Mucosa of rectum (tissue), 2 donors: ENCODE measurements at regions not wholly inside any gene's neighbourhood (a gene's known extent, or its start where the extent isn't known, plus 50 kb on each side); places are given as distances from the start of the nearest gene placed in this dataset.

Experiments
- H3K27ac ChIP-seq, 2 donors: one replicate each; pipeline ENCODE4 v1.7.0; 2013; ENCODE audit warnings: inconsistent platforms in 2 of 2, low read depth in 2 of 2, low read length in 2 of 2
- H3K27me3 ChIP-seq, 2 donors: one replicate each; pipeline ENCODE4 v1.7.0; 2013; ENCODE audit warnings: low read length in 2 of 2; ENCODE audit not compliant: control insufficient read depth in 2 of 2, insufficient read depth in 2 of 2
- H3K36me3 ChIP-seq, 2 donors: one replicate each; pipeline ENCODE4 v1.7.0; 2013; ENCODE audit warnings: low read length in 2 of 2; ENCODE audit not compliant: control insufficient read depth in 2 of 2, insufficient read depth in 2 of 2
- H3K4me1 ChIP-seq, 2 donors: one replicate each; pipeline ENCODE4 v1.7.0; 2013; ENCODE audit warnings: low read length in 2 of 2, mild to moderate bottlenecking in 1 of 2; ENCODE audit not compliant: control insufficient read depth in 2 of 2, insufficient read depth in 2 of 2
- H3K4me3 ChIP-seq, 2 donors: one replicate each; pipeline ENCODE4 v1.7.0; 2013; ENCODE audit warnings: low read length in 2 of 2
- H3K9ac ChIP-seq, 2 donors: one replicate each; pipeline ENCODE4 v1.7.0; 2013; ENCODE audit warnings: low read length in 2 of 2, low read depth in 1 of 2, mild to moderate bottlenecking in 1 of 2
- H3K9me3 ChIP-seq, 2 donors: one replicate each; pipeline ENCODE4 v1.7.0; 2013; ENCODE audit warnings: low read length in 2 of 2; ENCODE audit not compliant: control insufficient read depth in 2 of 2
- donor health status: healthy.
- donor health status: Normal muscosa, but diverticular disease.

GRCh38 chr13:26952551-26953143, 192.1 kb upstream of the GPR12 start:
- Histone ChIP-seq H3K9ac (peak overlapping the region in 1 of 2 donors; percentile 62), H3K27ac (peak overlapping the region; percentile 92 to 98), H3K4me1 (peaks cover 61 to 77% of the 10 kb centered on the region in 2 donors)

GRCh38 chr13:26951581-26952177, 191.1 kb upstream of the GPR12 start:
- H3K9me3 ChIP-seq = no peaks in the 10 kb centered on the region
- H3K4me3 ChIP-seq = peak overlapping the region; percentile 4 to 28
- H3K9ac ChIP-seq = peak overlapping the region; percentile 63 to 72
- peak overlapping the region; percentile 92 to 98 for H3K27ac ChIP-seq
- H3K4me1 ChIP-seq = peaks cover 55 to 68% of the 10 kb centered on the region in 2 donors
- no peaks in the 10 kb centered on the region for H3K36me3 ChIP-seq
- no peaks in the 10 kb centered on the region for H3K27me3 ChIP-seq

More at GRCh38 chr13:26952551-26953143, 192.1 kb upstream of the GPR12 start:
- Histone ChIP-seq H3K4me3 (no peak overlapping the region), H3K9me3 (no peaks in the 10 kb centered on the region), H3K27me3 (no peaks in the 10 kb centered on the region), H3K36me3 (no peaks in the 10 kb centered on the region)

DNA sequence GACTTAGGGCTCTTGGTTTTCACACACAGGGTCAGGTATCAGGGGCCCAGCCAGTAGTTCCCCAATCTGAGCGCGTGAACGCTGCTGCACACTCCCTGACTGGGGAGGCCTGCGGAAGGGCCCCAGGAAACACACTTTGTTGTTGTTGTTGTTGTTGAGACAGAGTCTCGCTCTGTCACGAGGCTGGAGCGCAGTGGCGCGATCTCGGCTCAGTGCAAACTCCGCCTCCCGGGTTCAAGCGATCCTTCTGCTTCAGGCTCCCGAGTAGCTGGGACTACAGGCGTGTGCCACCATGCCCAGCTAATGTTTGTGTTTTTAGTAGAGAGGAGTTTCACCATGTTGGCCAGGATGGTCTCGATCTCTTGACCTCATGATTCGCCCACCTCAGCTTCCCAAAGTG, 190.4 kb upstream of the GPR12 start:
- no peaks in the 10 kb centered on the region for H3K36me3 ChIP-seq
- no peaks in the 10 kb centered on the region for H3K9me3 ChIP-seq
- peak overlapping the region in 1 of 2 donors; percentile 28 for H3K4me3 ChIP-seq
- peak overlapping the region; percentile 92 to 98 for H3K27ac ChIP-seq
- no peaks in the 10 kb centered on the region for H3K27me3 ChIP-seq
- peak overlapping the region; percentile 63 to 72 for H3K9ac ChIP-seq
- peaks cover 53 to 63% of the 10 kb centered on the region in 2 donors for H3K4me1 ChIP-seq

GRCh38 chr13:26950546-26950945, 190.0 kb upstream of the GPR12 start:
- peaks cover 53 to 59% of the 10 kb centered on the region in 2 donors for H3K4me1 ChIP-seq
- H3K36me3 ChIP-seq = no peaks in the 10 kb centered on the region
- H3K4me3 ChIP-seq = peak overlapping the region; percentile 2 to 16
- peak overlapping the region; percentile 63 to 72 for H3K9ac ChIP-seq
- no peaks in the 10 kb centered on the region for H3K9me3 ChIP-seq
- H3K27ac ChIP-seq = peak overlapping the region; percentile 92 to 98
- no peaks in the 10 kb centered on the region for H3K27me3 ChIP-seq

- H3K9me3 ChIP-seq = no peaks in the 10 kb centered on the region
- H3K4me1 ChIP-seq = peaks cover 47 to 52% of the 10 kb centered on the region in 2 donors
- H3K27ac ChIP-seq = peak overlapping the region; percentile 92 to 98
- H3K36me3 ChIP-seq = no peaks in the 10 kb centered on the region
- H3K27me3 ChIP-seq = no peaks in the 10 kb centered on the region
- H3K9ac ChIP-seq = peak overlapping the region in 1 of 2 donors; percentile 72
- peak overlapping the region; percentile 2 to 22 for H3K4me3 ChIP-seq
Measured at GRCh38 chr13:26949701-26950502, 189.3 kb upstream of the GPR12 start.

DNA sequence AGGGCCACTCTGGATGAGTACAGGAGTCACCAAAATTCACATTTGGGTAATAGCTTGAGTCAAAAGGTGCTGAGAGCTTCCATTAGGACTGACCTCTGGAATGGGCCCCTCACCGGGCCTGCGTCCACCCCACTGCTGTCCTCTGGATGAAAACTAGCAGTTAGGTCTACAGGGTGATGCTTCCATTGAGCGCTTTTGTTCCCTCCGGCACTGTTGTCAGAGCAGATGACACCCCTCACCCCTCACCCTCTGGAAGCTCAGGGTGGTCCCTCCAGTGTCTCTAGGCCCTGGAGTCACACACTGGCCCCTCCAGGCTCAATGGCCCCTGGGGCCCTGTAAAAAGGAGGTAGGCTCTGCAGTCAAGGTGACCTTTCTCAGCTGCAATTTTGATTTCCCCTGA, 187.8 kb upstream of the GPR12 start:
- H3K27ac ChIP-seq = no peak overlapping the region
- H3K36me3 ChIP-seq = no peaks in the 10 kb centered on the region
- H3K4me3 ChIP-seq = no peak overlapping the region
- H3K4me1 ChIP-seq = peaks cover 31 to 37% of the 10 kb centered on the region in 2 donors
- no peaks in the 10 kb centered on the region for H3K27me3 ChIP-seq
- no peaks in the 10 kb centered on the region for H3K9me3 ChIP-seq
- H3K9ac ChIP-seq = no peak overlapping the region

- no peak overlapping the region for H3K27ac ChIP-seq
- no peaks in the 10 kb centered on the region for H3K27me3 ChIP-seq
- H3K36me3 ChIP-seq = no peaks in the 10 kb centered on the region
- H3K4me1 ChIP-seq = peaks cover 17 to 23% of the 10 kb centered on the region in 2 donors
- no peak overlapping the region for H3K9ac ChIP-seq
- no peak overlapping the region for H3K4me3 ChIP-seq
- H3K9me3 ChIP-seq = no peaks in the 10 kb centered on the region
Measured at GRCh38 chr13:26946684-26947343, 186.2 kb upstream of the GPR12 start.

GRCh38 chr13:26943748-26944147, 183.2 kb upstream of the GPR12 start:
- Histone ChIP-seq H3K4me3 (no peak overlapping the region), H3K27ac (no peak overlapping the region), H3K9ac (no peak overlapping the region), H3K36me3 (no peaks in the 10 kb centered on the region), H3K27me3 (no peaks in the 10 kb centered on the region), H3K9me3 (no peaks in the 10 kb centered on the region), H3K4me1 (no peaks in the 10 kb centered on the region)

DNA sequence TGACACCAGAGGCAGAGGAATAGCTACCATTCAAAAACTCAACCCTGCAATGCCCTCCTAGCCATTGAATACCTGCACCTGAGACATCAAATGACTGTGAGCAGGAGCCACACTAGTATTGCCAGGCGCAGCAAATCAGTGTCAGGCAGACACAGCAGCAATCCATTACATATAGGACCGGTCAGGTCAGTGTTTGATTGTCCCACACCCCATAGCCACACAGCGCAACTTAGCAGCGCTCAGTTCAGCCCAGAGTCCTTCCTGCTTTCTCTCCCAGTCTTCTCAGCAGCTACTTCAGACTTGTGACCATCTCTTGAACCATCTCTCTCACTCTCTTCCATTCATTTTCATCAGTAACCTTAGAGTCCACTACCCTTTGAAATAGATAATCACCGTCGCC, 181.6 kb upstream of the GPR12 start:
- Histone ChIP-seq H3K9ac (no peak overlapping the region), H3K27me3 (no peaks in the 10 kb centered on the region), H3K27ac (no peak overlapping the region), H3K36me3 (no peaks in the 10 kb centered on the region), H3K9me3 (no peaks in the 10 kb centered on the region), H3K4me3 (no peak overlapping the region), H3K4me1 (no peaks in the 10 kb centered on the region)
